IMR-90 (cell line): ENCODE measurements at regions not wholly inside any gene's neighbourhood (a gene's known extent, or its start where the extent isn't known, plus 50 kb on each side); places are given as distances from the start of the nearest gene placed in this dataset.

Source experiments
- ATAC-seq: fragments of 200-7000 bp; cut with Tn5 transposase; 2 replicates; pipeline ENCODE4 v1.9.1; 2020; ENCODE audit warnings: low read depth, mild to moderate bottlenecking, moderate library complexity
- BruUV-seq: library from RNA; stranded (reverse); fragments of 400-500 nt; replicated peaks from 2 replicates; lab custom pipeline; 2021; lab: Mats Ljungman, UMichigan
- CTCF ChIA-PET: fragments of 300-600 bp; formaldehyde crosslinking; extraction: SDS; loops from one replicate; lab custom pipeline; 2021; ENCODE audit warnings: antibody characterized with exemption; lab: Yijun Ruan, JAX
- POLR2A ChIA-PET: fragments of 300-600 bp; sonication (Branson Sonifier 250); formaldehyde crosslinking; loops from one replicate; lab custom pipeline; 2022; ENCODE audit warnings: antibody characterized with exemption; ENCODE audit not compliant: unreplicated experiment; lab: Charles Lee
- DNase-seq: peaks from one replicate; pipeline ENCODE4 v3.0.0; 2013
- H2AFZ ChIP-seq: replicated peaks from 2 replicates; pipeline ENCODE3; 2013; ENCODE audit warnings: low read length, mild to moderate bottlenecking; ENCODE audit not compliant: poor library complexity
- H2AK5ac ChIP-seq: 2 replicates; pipeline ENCODE4 v1.6.1; 2013; ENCODE audit warnings: low read depth, low read length, inconsistent platforms
- H2AK9ac ChIP-seq: replicated peaks from 2 replicates; pipeline ENCODE3; 2013; ENCODE audit warnings: mild to moderate bottlenecking, low read depth, low read length, moderate library complexity; ENCODE audit not compliant: poor library complexity
- H2BK120ac ChIP-seq: 2 replicates; pipeline ENCODE4 v1.6.1; 2013; ENCODE audit warnings: low read depth, low read length, inconsistent platforms
- H2BK15ac ChIP-seq: 3 replicates; pipeline ENCODE4 v1.6.1; 2013; ENCODE audit warnings: low read depth, low read length, inconsistent platforms
- H2BK20ac ChIP-seq: 2 replicates; pipeline ENCODE4 v1.6.1; 2013; ENCODE audit warnings: low read depth, mild to moderate bottlenecking, inconsistent platforms, low read length, moderate library complexity
- H2BK5ac ChIP-seq: 2 replicates; pipeline ENCODE4 v1.6.1; 2013; ENCODE audit warnings: mild to moderate bottlenecking, low read depth, low read length, inconsistent platforms; ENCODE audit not compliant: poor library complexity, severe bottlenecking
- H3K14ac ChIP-seq: replicated peaks from 2 replicates; pipeline ENCODE4 v1.6.1; 2013; ENCODE audit warnings: low read depth, low read length, inconsistent platforms
- H3K18ac ChIP-seq: 2 replicates; pipeline ENCODE4 v1.6.1; 2013; ENCODE audit warnings: low read depth, low read length, control low read depth
- H3K23ac ChIP-seq: 2 replicates; pipeline ENCODE4 v1.6.1; 2013; ENCODE audit warnings: low read depth, low read length, inconsistent platforms
- H3K27ac ChIP-seq: 2 replicates; pipeline ENCODE4 v1.5.1; 2013; ENCODE audit warnings: mild to moderate bottlenecking, control low read depth, low read length; ENCODE audit not compliant: insufficient read depth
- H3K27me3 ChIP-seq: 2 replicates; pipeline ENCODE4 v1.6.1; 2013; ENCODE audit warnings: low read length; ENCODE audit not compliant: control insufficient read depth, insufficient read depth
- H3K36me3 ChIP-seq: 2 replicates; pipeline ENCODE4 v1.6.1; 2013; ENCODE audit warnings: low read length, mixed read lengths; ENCODE audit not compliant: control insufficient read depth, insufficient read depth
- H3K4ac ChIP-seq: 2 replicates; pipeline ENCODE4 v1.6.1; 2013; ENCODE audit warnings: low read depth, low read length, inconsistent platforms
- H3K4me1 ChIP-seq: 2 replicates; pipeline ENCODE4 v1.6.1; 2013; ENCODE audit warnings: low read length, mixed read lengths; ENCODE audit not compliant: control insufficient read depth, insufficient read depth
- H3K4me2 ChIP-seq: 2 replicates; pipeline ENCODE4 v1.6.1; 2013; ENCODE audit warnings: low read depth, mild to moderate bottlenecking, control low read depth, low read length, moderate library complexity
- H3K4me3 ChIP-seq: 2 replicates; pipeline ENCODE4 v1.5.1; 2013; ENCODE audit warnings: low read depth, mild to moderate bottlenecking, control low read depth, low read length, moderate library complexity; ENCODE audit not compliant: insufficient read depth
- H3K56ac ChIP-seq: 2 replicates; pipeline ENCODE4 v1.6.1; 2013; ENCODE audit warnings: low read length, inconsistent platforms; ENCODE audit not compliant: insufficient read depth; ENCODE audit errors: extremely low read depth
- H3K79me1 ChIP-seq, 2 experiments: 2 replicates each; pipeline ENCODE4 v1.6.1; 2013; ENCODE audit warnings: low read length in 2 of 2, inconsistent platforms in 1 of 2, low read depth in 1 of 2
- H3K9ac ChIP-seq: 2 replicates; pipeline ENCODE4 v1.6.1; 2013; ENCODE audit warnings: low read depth, low read length, control low read depth
- H3K9me1 ChIP-seq: 2 replicates; pipeline ENCODE4 v1.6.1; 2013; ENCODE audit warnings: low read length, inconsistent platforms; ENCODE audit not compliant: insufficient read depth
- H3K9me3 ChIP-seq: 2 replicates; pipeline ENCODE4 v1.6.1; 2013; ENCODE audit warnings: low read length; ENCODE audit not compliant: control insufficient read depth, insufficient read depth
- H4K20me1 ChIP-seq: 2 replicates; pipeline ENCODE4 v1.6.1; 2013; ENCODE audit warnings: low read length, inconsistent platforms; ENCODE audit not compliant: insufficient read depth
- H4K5ac ChIP-seq: 2 replicates; pipeline ENCODE4 v1.6.1; 2013; ENCODE audit warnings: mild to moderate bottlenecking, low read depth, low read length, control low read depth
- H4K8ac ChIP-seq, 2 experiments: 2 replicates each; pipeline ENCODE4 v1.6.1; 2013; ENCODE audit warnings: low read depth in 2 of 2, low read length in 2 of 2, control low read depth in 1 of 2, inconsistent platforms in 1 of 2
- H4K91ac ChIP-seq: 2 replicates; pipeline ENCODE4 v1.6.1; 2013; ENCODE audit warnings: low read depth, low read length, inconsistent platforms; ENCODE audit not compliant: insufficient read depth
- CTCF ChIP-seq: conservative IDR thresholded peaks from 2 replicates; pipeline ENCODE4 v1.5.1; 2012; ENCODE audit warnings: mild to moderate bottlenecking, low read depth, low read length, improper control_type of control experiment
- MAFK ChIP-seq: IDR thresholded peaks from 2 replicates; pipeline ENCODE4 v1.6.1; 2012; ENCODE audit warnings: low read depth, low read length, improper control_type of control experiment
- MXI1 ChIP-seq: IDR thresholded peaks from 2 replicates; pipeline ENCODE4 v1.6.1; 2012; ENCODE audit warnings: low read depth, mild to moderate bottlenecking, low read length, moderate library complexity, borderline replicate concordance
- NFE2L2 ChIP-seq: fragments of 150-350 bp; IDR thresholded peaks from 2 replicates; pipeline ENCODE4 v1.6.1; 2016; ENCODE audit warnings: low read depth, mild to moderate bottlenecking, low read length
- SMC3 ChIP-seq: fragments of 150-350 bp; IDR thresholded peaks from 2 replicates; pipeline ENCODE4 v1.6.1; 2016; ENCODE audit warnings: low read depth, mild to moderate bottlenecking, antibody characterized with exemption, low read length, moderate library complexity
- WGBS, 2 experiments: methylation state at CpG; one replicate each; pipeline versions ENCODE4 v1.1.5 to v1.1.7; 2013; ENCODE audit warnings: missing lambda C conversion rate in 2 of 2; ENCODE audit not compliant: insufficient read length in 1 of 2; ENCODE audit errors: extremely low coverage in 2 of 2; 5-methylcytosine and 5-hydroxymethylcytosine counted together
- dilution Hi-C: fragments of 300-500 bp; cut with HindIII; formaldehyde crosslinking; loops from one replicate; pipeline ENCODE4 v1.14.3; 2018; ENCODE audit warnings: low sequenced_read_pairs; ENCODE audit not compliant: unreplicated experiment
- in situ Hi-C: fragments of 300-500 bp; cut with MboI; formaldehyde crosslinking; loops from 3 replicates; pipeline ENCODE4 v1.14.3; 2019; ENCODE audit warnings: low sequenced_read_pairs, inconsistent platforms, mixed read lengths
- intact Hi-C: fragments of 100-400 bp; cut with micrococcal nuclease; formaldehyde crosslinking; loops from 2 replicates; pipeline ENCODE4 v1.10.0; 2022

GRCh38 chr10:121311812-121312443 lies 286.3 kb downstream of the FGFR2 start:
- TF ChIP-seq MXI1 = no peak
- TF ChIP-seq CTCF = no peak
- TF ChIP-seq NFE2L2 = no peak
- no peak for TF ChIP-seq MAFK
- no peak for TF ChIP-seq SMC3
- Histone ChIP-seq H3K27ac (no peak overlapping the region), H3K9me3 (peaks cover 15% of the 10 kb centered on the region; the same call in 1 of the 2 replicates), H2BK15ac (no peak overlapping the region), H3K79me1 (no peaks in the 10 kb centered on the region), H4K5ac (no peak overlapping the region), H3K18ac (no peak overlapping the region), H3K36me3 (no peaks in the 10 kb centered on the region), H4K91ac (no peak overlapping the region), H3K4ac (no peak overlapping the region), H2AK5ac (no peak overlapping the region), H4K8ac (no peak overlapping the region), H3K9me1 (no peaks in the 10 kb centered on the region), H2BK120ac (no peak overlapping the region), H3K56ac (no peak overlapping the region), H3K4me3 (no peak overlapping the region), H3K14ac (no peak overlapping the region), H4K20me1 (no peaks in the 10 kb centered on the region), H2AFZ (no peak overlapping the region), H3K23ac (no peak overlapping the region), H3K9ac (no peak overlapping the region), H2BK20ac (no peak overlapping the region), H3K4me1 (no peaks in the 10 kb centered on the region), H2AK9ac (no peak overlapping the region), H3K27me3 (no peaks in the 10 kb centered on the region), H2BK5ac (no peak overlapping the region), H3K4me2 (no peak overlapping the region)
- CTCF ChIA-PET = no interaction called here
- intact Hi-C loops (no loop called here), dilution Hi-C loops (no loop called here), in situ Hi-C loops (no loop called here)
- POLR2A ChIA-PET = no interaction called here
- DNase-seq (no peak), ATAC-seq (no peak)
- BruUV-seq = no TSS peak
- WGBS, 2 experiments = 80% methylated on average over 1 of the region's 7 CpGs; no CpG with 5 or more reads in 1 of the 2 experiments
